ENCODE measurements at regions not wholly inside any gene's neighbourhood (a gene's known extent, or its start where the extent isn't known, plus 50 kb on each side); places are given as distances from the start of the nearest gene placed in this dataset.

- TF ChIP-seq GATA3 (IDR thresholded peaks at IDR 0.05; ENCODE audit: low read depth, low read length) (no peak), GATA2 (IDR thresholded peaks at IDR 0.05; ENCODE audit: low read depth, low read length) (no peak)
These were observed 715.9 kb upstream of the LRRN3 start for GRCh38 chr7:110375068-110375467.

All from SH-SY5Y (cell line).